Hematopoietic multipotent progenitor cell treated with erythropoietin and hydrocortisone succinate and interleukin-3 and kit ligand, for 17 days (in vitro differentiated cells): ENCODE measurements at regions not wholly inside any gene's neighbourhood (a gene's known extent, or its start where the extent isn't known, plus 50 kb on each side); places are given as distances from the start of the nearest gene placed in this dataset.
"Not testable (repeated sequence)": the region's sequence is repeated elsewhere in the genome, so short reads cannot be mapped to it uniquely, and the experiment has no call there.

ENCODE experiments used
- DNase-seq: peaks from one replicate; pipeline ENCODE4 v3.0.0-alpha.2; 2015; ENCODE audit warnings: low spot score

DNA sequence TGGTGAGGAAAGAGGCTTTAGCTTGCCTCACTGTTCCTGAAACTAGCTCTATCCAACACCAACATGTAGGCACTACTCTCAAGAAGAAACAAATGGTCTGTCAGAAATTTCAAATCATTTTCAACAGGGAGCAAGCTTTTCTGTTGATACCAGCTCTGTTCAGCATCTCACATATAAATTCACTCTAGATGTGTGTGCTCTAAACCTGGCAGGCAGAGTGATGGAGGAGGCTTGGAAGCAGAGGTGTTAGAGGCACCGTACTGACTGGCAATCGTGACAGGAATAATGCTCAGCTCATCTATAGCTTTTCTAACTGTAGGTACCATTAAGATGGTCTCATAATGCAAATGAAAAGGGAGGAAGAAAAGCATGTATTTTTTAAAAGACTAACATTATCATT is 597.2 kb upstream of the NECTIN3 start:
- DNase-seq, result no peak

DNA sequence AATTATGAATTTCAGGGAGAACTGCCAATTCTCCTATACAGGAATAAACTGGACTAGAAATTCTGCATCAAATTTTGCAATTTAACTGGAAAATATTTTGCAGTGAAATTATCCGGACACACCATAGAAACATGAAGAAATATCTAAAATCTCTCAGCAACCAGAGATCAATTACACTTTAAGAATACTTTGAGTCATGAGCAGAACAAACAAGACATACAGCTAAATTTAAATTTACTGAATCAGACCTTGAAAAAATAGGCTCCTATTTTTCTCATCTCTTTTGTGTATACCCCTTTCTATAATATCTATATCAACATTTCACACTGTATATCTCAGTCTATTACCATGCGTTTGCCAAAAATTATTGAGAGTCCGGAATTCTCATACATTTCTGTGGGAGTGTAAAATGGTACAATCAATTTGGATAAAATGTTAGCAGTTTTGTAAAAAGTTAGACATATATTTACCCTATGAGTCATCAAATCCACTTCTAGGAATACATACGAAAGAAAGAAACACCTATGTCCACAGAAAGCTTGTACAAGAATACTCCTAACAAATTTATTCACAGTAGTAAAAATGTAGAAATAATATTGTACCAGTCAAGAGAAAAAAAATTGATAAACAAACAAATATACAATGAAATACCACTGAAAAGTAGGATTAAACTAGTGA is 593.1 kb upstream of the NECTIN3 start:
- no peak for DNase-seq

DNA sequence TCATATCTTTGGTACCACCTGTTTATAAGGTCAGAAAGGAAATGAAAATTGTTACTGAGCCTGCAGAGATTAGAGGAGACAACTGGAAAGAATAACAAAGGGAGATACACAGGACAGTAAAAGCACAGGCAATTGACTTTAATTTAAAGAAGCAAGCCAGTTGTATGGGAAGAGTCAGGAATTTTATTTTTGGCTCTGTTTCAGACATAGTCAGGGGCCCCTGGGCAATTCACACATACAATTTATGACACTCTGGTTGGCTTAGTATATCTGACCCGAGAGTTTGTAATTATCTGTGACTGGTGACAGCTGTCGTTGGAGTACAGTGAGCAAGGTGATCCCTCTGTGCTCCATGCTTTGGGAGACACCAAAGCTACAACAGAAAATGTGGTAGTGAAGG is 591.9 kb upstream of the NECTIN3 start:
- no peak for DNase-seq

DNA sequence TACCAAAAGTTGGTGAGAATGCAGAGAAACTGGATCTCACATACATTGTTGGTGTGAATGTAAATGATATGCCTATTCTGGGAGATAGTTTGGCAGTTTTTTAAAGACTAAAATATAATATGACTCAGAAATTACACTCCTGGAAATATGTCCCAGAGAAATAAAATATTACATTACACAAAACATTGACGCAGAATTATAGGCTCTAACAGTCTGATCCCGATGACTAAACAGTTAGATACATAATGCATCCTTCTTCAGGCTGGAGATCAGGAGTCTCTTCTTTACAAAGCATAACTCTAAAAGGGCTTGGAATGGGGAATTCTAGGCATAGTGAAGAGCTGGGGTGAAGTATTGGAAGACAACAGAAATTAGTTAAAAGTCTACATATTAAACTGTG is 586.2 kb upstream of the NECTIN3 start:
- no peak for DNase-seq

DNA sequence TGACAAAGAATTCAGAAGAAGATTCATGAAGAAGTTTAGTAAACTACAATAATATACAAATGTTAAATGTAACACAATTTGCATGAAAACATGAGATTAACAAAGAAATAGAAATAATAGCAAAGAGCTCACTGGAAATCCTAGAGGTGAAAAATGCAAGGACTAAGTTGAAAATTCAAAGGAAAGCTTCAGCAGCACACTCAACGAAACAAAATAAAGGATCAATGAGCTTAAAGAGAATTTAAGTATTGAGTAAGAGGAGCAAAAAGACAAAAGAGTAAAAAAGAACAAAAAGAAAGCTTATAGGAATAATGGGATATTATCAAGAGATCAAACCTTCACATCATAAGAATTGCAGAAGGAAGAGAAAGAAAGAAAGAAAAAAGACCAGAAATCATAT is 583.8 kb upstream of the NECTIN3 start:
- DNase-seq, result no peak

DNA sequence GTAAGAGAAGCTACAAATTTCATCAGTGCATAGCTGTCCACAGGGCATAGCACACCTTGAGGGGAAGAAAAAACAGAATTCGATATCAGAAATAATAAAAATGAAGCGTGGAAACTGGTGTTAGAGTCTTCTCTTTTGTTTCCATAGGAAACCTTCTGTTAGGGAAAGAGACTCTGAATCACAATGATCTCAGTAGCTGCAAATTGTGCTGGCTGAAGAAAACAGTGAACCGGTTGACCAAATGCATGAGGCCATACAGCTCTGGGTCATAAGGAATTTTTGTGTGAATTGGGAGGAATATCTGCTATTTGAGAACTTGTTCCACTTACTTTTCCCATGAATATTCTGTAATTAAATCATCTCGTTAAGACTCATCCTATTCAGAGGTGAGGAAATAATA is 580.2 kb upstream of the NECTIN3 start:
- DNase-seq, result no peak

DNA sequence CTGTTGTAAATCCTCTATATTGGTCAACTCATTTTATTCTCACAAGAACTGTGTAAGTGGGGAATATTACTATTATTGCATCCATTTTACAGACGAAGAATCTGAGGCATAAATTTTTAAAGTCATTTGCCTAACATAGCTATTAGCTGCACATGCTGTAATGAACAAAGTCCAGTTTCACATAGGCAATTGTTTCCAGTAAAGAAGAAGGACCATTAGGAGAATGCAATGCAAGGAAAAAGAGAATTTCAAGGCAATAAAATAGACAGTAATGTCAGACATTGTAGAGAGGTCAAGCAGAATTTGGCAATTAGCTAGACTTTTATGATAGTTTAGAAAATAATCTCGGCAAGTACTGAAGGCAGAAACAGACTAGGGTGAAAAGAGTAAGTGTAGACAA is 578.7 kb upstream of the NECTIN3 start:
- DNase-seq, result no peak

DNA sequence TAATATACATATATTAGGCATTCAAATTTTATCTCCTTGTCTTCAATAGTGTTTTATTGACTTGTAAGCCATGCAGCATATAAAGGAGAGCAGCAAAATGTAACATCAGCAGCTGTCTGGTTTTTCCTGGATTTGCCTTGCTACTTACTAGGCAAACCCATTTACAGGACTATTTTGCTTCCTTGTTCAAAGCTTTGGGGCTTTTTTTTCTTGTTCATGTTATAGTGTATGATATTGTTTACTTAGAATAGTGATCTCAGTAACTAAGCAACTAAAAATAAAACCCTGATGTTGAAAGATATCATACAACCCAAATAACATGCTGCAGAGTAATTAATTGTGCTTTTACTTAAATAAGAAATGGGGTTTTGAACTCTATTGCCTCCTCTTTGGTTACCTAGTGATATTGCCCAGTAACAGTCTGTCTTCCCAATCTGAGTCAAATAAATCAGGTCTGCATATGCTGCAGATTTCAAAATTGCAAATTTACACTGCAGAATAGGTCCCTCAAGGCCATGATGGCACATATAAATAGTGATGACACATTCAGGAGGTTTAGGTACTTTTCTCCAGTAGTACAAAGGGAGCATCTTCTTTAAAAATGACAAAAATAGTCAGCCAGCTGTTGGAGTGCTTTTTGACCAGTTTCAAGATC is 578.1 kb upstream of the NECTIN3 start:
- DNase-seq, result no peak

DNA sequence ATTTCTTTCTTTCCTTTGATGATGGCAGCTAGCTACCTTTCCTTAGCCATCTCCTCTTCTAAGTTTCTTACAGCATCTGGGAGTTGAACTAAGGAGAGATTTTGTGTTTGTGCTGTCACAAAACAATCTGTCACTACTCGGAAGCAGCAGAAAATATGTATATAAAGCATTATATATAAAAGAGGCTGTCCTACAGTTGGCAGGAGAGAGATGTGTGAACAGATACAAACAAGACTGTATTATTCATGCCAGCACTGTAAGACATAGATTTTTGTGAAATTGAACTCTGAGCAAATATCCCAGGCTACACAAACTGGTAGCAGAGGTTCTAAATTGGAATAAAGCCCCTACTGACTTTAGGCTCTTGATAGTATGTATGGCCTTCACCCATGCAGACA is 577.5 kb upstream of the NECTIN3 start:
- DNase-seq, result no peak

DNA sequence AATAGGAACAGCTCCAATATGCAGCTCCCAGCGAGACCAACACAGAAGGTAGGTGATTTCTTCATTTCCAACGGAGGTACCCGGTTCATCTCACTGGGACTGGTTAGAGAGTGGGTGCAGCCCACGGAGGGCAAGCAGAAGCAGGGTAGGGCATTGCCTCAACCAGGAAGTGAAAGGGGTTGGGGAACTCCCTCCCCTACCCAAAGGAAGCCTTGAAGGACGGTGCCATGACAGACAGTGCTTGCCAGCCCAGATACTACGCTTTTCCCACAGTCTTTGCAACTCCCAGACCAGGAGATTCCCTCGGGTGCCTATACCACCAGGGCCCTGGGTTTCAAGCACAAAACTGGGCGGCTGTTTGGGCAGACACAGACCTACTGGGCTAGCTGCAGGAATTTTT is 576.9 kb upstream of the NECTIN3 start:
- DNase-seq, result no peak

DNA sequence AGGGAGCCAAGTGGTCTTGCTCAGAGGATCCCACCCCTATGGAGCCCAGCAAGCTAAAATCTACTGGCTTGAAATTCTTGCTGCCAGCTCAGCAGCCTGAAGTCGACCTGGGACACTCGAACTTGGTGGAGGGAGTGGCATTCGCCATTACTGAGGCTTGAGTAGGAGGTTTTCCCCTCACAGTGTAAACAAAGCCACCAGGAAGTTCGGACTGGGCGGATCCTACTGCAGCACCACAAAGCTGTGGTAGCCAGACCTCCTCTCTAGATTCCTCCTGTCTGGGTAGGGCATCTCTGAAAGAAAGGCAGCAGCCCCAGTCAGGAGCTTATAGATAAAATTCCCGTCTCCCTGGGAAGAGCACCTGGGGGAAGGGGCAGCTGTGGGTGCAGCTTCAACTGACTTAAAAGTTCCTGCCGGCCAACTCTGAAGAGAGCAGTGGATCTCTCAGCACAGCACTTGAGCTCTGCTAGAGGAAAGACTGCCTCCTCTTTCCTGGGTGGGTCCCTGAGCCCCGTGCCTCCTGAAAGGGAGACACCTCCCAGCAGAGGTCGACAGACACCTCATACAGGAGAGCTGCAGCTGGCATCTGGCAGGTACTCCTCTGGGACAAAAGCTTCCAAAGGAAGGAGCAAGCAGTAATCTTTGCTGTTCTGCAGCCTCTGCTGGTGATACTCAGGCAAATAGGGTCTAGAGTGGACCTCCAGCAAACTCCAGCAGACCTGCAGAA is 576.3 kb upstream of the NECTIN3 start:
- no peak for DNase-seq

DNA sequence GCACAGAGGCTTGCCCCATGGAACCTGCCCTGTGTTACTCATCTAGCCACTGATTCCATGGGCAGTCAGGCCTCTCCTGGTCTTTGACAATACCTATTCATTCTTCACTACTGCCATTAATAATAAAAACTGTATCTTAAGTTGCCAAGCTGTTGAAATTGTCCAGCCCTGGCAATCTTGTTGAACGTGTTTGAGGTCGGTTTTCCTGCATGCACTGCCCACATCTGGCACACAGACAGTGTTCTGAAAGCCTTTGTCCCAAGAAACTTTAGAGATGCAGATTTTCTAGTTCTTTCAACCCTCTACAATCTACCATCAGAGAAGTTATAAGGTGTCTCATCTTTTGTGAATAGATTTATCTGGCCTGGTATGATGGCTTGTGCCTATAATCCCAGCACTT is 567.2 kb upstream of the NECTIN3 start:
- DNase-seq, result no peak

DNA sequence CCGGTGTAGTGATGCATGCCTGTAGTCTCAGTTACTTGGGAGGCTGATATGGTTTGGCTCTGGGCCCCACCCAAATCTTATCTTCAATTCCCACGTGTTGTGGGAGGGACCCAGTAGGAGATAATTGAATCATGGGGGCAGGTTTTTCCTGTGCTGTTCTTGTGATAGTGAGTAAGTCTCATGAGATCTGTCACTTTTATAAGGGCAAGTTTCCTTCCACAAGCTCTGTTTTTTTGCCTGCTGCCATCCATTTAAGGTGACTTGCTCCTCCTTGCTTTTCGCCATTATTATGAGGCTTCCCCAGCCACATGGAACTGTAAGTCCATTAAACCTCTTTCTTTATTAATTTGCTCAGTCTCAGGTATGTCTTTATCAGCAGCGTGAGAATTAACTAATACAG is 566.7 kb upstream of the NECTIN3 start:
- DNase-seq, result no peak

DNA sequence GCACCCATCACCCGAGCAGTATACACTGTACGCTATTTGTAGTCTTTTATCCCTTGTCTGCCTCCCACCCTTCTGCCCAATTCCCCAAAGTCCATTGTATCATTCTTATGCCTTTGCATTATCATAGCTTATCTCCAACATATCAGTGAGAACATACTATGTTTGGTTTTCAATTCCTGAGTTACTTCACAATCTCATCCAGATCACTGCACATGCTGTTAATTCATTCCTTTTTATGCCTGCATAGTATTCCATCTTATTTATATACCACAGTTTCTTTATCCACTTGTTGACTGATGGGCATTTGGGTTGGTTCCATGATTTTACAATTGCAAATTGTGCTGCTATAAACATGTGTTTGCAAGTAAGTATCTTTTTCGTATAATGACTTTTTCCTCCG is 564.7 kb upstream of the NECTIN3 start:
- DNase-seq, result no peak

DNA sequence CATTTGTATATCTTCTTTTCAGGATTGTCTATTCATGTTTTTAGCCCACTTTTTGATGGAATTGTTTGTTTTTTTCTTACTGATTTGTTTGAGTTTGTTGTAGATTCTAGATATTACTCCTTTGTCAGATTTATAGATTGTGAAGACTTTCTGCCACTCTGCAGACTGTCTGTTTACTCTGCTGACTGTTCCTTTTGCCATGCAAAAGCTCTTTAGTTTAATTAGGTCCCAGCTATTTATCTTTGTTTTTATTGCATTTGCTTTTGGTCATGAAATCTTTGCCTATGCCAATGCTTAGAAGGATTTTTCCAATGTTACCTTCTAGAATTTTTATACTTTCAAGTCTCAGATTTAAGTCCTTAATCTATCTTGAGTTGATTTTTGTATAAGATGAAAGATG is 564.0 kb upstream of the NECTIN3 start:
- not testable (repeated sequence) for DNase-seq

DNA sequence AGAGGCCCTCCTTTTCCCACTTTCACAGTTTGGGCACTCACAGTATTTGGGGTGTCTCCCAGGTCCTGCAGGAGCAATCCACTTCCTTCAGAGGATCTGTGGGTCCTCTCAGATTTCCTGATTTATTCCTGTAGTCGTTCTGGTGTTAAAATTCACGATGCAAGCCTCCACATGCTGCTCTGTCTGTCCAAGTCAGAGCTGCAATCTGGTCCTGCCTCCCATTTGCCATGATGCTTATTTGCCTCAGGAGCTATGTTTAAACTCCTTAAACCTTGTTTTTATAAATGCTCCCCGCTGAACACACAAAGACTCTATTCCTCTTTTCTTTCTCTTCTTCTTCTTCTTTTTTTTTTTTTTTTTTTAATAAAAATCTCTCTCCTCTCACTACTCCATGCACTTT is 558.7 kb upstream of the NECTIN3 start:
- DNase-seq, result no peak

DNA sequence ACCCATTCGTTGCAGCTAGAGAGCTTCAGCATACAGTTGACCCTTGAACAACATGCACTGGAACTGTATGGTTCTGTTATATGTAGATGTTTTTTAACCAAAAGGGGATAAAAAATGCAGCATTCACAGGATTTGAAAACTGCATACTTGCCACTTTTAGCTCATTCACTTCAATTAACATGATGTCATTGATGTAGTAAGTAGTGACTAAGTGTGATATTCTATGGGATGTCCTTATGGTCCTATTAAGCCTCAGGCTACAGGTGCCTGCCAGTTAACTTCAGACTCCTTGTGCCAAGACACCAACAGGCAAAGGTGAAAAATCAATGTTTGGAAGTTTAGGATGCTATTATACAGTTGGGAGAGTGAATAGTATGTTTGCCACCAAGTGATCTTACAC is 553.6 kb upstream of the NECTIN3 start:
- no peak for DNase-seq

DNA sequence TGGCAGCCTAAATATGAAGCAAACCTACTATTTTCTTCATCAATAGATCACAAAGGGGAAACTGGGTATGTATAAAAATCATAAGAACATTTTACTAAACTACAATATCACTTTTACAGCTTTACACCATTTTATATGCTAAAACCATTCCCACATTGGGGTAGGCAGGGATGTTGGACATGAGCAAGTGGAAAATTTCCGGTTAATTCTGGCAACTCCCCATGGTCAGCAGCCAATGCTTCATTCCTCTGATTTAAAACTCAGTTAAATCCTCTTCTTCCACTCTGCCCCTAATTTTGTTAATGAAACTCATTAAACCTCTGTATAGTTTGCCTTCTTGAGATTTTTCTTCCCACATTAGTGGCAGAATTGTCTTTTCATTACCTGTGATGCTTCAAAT is 552.5 kb upstream of the NECTIN3 start:
- no peak for DNase-seq

DNA sequence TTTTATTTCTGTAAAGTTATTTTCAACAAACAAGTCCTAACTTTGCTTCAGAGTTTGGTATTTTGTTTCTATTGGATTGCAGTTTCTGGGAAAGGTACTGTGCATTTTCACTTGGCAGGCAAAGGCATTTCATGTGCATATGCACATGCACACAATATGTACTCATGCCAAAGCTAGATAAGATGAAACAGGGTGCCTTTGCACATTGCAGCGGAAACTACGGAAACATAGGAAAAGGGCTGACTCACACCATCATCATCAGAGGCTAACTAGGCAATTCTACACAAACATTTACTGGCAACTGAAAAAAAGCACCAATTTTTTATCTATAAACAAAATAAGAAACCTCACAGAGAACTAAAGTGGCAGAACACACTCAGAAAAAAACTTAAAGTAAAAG is 550.6 kb upstream of the NECTIN3 start:
- DNase-seq, result no peak

DNA sequence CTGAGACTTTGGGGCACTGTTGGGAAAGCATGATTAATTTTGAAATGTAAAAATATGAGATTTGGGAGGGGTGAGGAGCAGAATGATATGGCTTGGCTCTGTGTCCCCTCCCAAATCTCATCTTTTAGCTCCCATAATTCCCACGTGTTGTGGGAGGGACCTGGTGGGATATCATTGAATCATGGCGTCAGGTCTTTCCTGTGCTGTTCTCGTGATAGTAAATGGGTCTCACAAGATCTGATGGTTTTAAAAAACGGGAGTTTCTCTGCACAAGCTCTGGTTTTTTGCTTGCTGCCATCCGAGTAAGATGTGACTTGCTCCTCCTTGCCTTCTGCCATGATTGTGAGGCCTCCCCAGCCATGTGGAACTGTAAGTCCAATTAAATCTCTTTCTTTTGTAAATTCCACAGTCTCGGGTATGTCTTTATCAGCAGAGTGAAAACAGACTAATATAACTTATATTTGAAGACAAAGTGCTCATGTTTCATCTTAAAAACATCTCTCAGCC is 546.0 kb upstream of the NECTIN3 start:
- not testable (repeated sequence) for DNase-seq

DNA sequence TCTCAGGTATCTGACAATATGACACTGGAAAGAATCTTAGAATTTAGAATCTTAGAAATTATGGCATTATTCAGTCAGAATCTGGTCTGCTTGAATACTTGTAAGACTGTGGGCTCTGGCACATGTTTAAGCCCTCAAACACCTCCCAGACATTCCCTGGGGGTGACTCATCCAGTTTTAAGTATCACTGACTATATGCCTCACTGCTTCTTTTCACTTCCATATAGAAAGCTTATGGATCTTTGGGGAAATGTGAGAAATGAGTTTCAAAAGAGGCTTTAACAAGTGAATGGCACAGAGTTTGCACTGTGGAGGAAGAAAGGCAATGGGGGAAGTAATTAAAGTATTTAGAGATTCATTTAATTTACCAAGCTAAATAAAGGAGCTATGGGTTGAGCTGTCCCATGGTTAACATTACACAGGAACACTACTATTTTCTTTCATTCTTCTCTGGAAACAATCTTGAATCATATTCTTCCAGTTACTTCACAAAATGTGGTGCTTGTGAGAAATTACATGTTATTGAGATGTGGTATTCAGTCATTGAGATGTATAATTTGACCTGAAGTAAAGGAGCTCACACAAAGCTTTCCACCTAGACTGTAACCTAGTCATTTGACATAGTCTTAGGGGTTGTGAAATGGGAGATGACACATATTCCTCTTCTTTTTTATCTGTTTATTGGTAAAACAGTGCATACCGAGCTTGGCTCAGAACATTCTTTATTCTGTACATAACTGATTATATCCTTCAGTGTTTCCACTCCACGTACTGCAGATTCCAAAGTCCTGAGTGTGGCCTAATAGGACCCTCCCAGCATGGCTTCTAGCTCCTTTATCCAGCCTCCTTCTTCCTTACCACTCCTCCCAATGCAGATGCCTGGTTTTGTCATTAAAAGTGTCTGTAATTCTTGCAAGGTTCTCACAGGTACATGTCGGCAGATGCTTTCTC is 544.6 kb upstream of the NECTIN3 start:
- no peak for DNase-seq
